ENCODE measurements at regions not wholly inside any gene's neighbourhood (a gene's known extent, or its start where the extent isn't known, plus 50 kb on each side); places are given as distances from the start of the nearest gene placed in this dataset.

GRCh38 chr14:71248194-71248593 is 340.9 kb downstream of the PCNX1 start:
- DNase-seq (ENCODE audit: extremely low read depth in 1 of 4, low spot score in 3 of 4): no peak
- intact Hi-C loops (cut with micrococcal nuclease): no loop called here

More at GRCh38 chr14:71248194-71248593, 340.9 kb downstream of the PCNX1 start:
- no peaks in the 10 kb centered on the region for H3K79me2 ChIP-seq (ENCODE audit: control insufficient read depth, insufficient read depth, low read length)
- BruUV-seq (replicated peaks): no TSS peak
- TF ChIP-seq MNT (conservative IDR thresholded peaks at IDR 0.05): no peak
- no peak for TF ChIP-seq ZNF589 (CRISPR knock-in tag; IDR thresholded peaks at IDR 0.05; ENCODE audit: low read depth)
- no peak for TF ChIP-seq DMBX1 (CRISPR knock-in tag; IDR thresholded peaks at IDR 0.05; ENCODE audit: borderline replicate concordance)
- no peak for TF ChIP-seq EP400 (IDR thresholded peaks at IDR 0.05)
- no peak for TF ChIP-seq SPI1 (IDR thresholded peaks at IDR 0.05; ENCODE audit: borderline replicate concordance, low read depth, low read length)
- TF ChIP-seq ZBTB26 (CRISPR knock-in tag; IDR thresholded peaks at IDR 0.05): no peak
- TF ChIP-seq HLTF (IDR thresholded peaks at IDR 0.05): no peak
- TF ChIP-seq ZKSCAN8 (CRISPR knock-in tag; IDR thresholded peaks at IDR 0.05): no peak
- TF ChIP-seq GABPA (tag; conservative IDR thresholded peaks at IDR 0.05; ENCODE audit: low read depth): no peak
- TF ChIP-seq DNMT1 (IDR thresholded peaks at IDR 0.05): no peak
- no peak for TF ChIP-seq HNRNPL (IDR thresholded peaks at IDR 0.05; ENCODE audit: low read depth, low read length)
- TF ChIP-seq ZNF655 (CRISPR knock-in tag; IDR thresholded peaks at IDR 0.05): no peak
- H3K27me3 ChIP-seq (ENCODE audit: control insufficient read depth in 2 of 2, insufficient read depth in 2 of 2, low read length in 2 of 2): no peaks in the 10 kb centered on the region
- ChIA-PET CTCF (ENCODE audit: low intra/inter-chr PET ratio) (no interaction called here), POLR2A (no interaction called here)
- H3K4me3 ChIP-seq: no peak overlapping the region
- H2AFZ ChIP-seq (ENCODE audit: low read depth, low read length): no peak overlapping the region
- H3K4me1 ChIP-seq (replicated peaks in 1 of 2; ENCODE audit: control insufficient read depth in 2 of 2, insufficient read depth in 2 of 2, low read length in 2 of 2): no peaks in the 10 kb centered on the region
- FAIRE-seq: no peak
- H3K27ac ChIP-seq (ENCODE audit: extremely low read depth, low read depth, low read length): no peak overlapping the region
- no peaks in the 10 kb centered on the region for H4K20me1 ChIP-seq (replicated peaks; ENCODE audit: control insufficient read depth, insufficient read depth, low read length)
- H3K36me3 ChIP-seq (ENCODE audit: control insufficient read depth, insufficient read depth, low read length): no peaks in the 10 kb centered on the region
- 0% methylated on average over 3 of the region's 3 CpGs for WGBS (ENCODE audit: insufficient coverage, low coverage, missing lambda C conversion rate)
- H3K4me2 ChIP-seq (ENCODE audit: insufficient read depth, low read length): no peak overlapping the region
- in situ Hi-C loops (cut with MboI): no loop called here
- H3K9ac ChIP-seq (ENCODE audit: insufficient read depth in 1 of 2, low read depth in 2 of 2, low read length in 2 of 2): no peak overlapping the region
- H3K9me3 ChIP-seq (replicated peaks; ENCODE audit: control insufficient read depth, insufficient read depth, low read depth, low read length): no peaks in the 10 kb centered on the region
- ATAC-seq: no peak
- H3K9me1 ChIP-seq (ENCODE audit: control insufficient read depth, insufficient read depth, low read length): no peaks in the 10 kb centered on the region

All from K562 (cell line).